HFF-Myc (cell line): ENCODE measurements at regions not wholly inside any gene's neighbourhood (a gene's known extent, or its start where the extent isn't known, plus 50 kb on each side); places are given as distances from the start of the nearest gene placed in this dataset.

ENCODE experiments used
- DNase-seq: peaks from one replicate; pipeline ENCODE4 v3.0.0-alpha.2; 2011; ENCODE audit warnings: low read depth; ENCODE audit errors: extremely low read depth
- H3K4me3 ChIP-seq: replicated peaks from 2 replicates; pipeline ENCODE4 v1.5.1; 2011; ENCODE audit warnings: low read depth, mild to moderate bottlenecking, control low read depth, low read length
- CTCF ChIP-seq: IDR thresholded peaks from 2 replicates; pipeline ENCODE4 v1.5.1; 2012; ENCODE audit warnings: mild to moderate bottlenecking, low read depth, low read length, control low read depth; ENCODE audit errors: missing control alignments

- no peak overlapping the region for H3K4me3 ChIP-seq
- no peak for TF ChIP-seq CTCF
- DNase-seq = no peak
These were observed 80.8 kb upstream of the PIK3R1 start for GRCh38 chr5:68134669-68135313.

- TF ChIP-seq CTCF = no peak
- no peak overlapping the region for H3K4me3 ChIP-seq
- DNase-seq = no peak
These were observed 81.4 kb upstream of the PIK3R1 start for GRCh38 chr5:68134033-68134668.

- no peak for TF ChIP-seq CTCF
- no peak for DNase-seq
- H3K4me3 ChIP-seq = no peak overlapping the region
These were observed 85.3 kb upstream of the PIK3R1 start for GRCh38 chr5:68130253-68130652.

- no peak for TF ChIP-seq CTCF
- H3K4me3 ChIP-seq = no peak overlapping the region
- DNase-seq = no peak
These were observed 86.2 kb upstream of the PIK3R1 start for GRCh38 chr5:68129364-68129763.

- no peak for DNase-seq
- TF ChIP-seq CTCF = no peak
- no peak overlapping the region for H3K4me3 ChIP-seq
These were observed 88.7 kb upstream of the PIK3R1 start for GRCh38 chr5:68126886-68127285.

GRCh38 chr5:68122439-68123328 is 92.9 kb upstream of the PIK3R1 start:
- no peak overlapping the region for H3K4me3 ChIP-seq
- TF ChIP-seq CTCF = no peak
- DNase-seq = no peak
